Thyroid gland (tissue), 4 donors: ENCODE measurements at regions not wholly inside any gene's neighbourhood (a gene's known extent, or its start where the extent isn't known, plus 50 kb on each side); places are given as distances from the start of the nearest gene placed in this dataset.

ENCODE experiments used
- CTCF ChIP-seq, 6 experiments: fragments of 200-600 bp in 3 of 6; fragments of 450-650 bp in 3 of 6; sonication (generic) in 3 of 6; IDR thresholded peaks; one replicate each; pipeline ENCODE4 v1.5.1; 2016 to 2019; ENCODE audit warnings: antibody characterized with exemption in 6 of 6, mild to moderate bottlenecking in 2 of 6, inconsistent platforms in 1 of 6, moderate library complexity in 1 of 6
- POLR2A ChIP-seq, 2 donors: fragments of 450-650 bp; IDR thresholded peaks; one replicate each; pipeline ENCODE4 v1.6.1; 2017; ENCODE audit warnings: antibody characterized with exemption in 2 of 2, mild to moderate bottlenecking in 2 of 2, moderate library complexity in 1 of 2

GRCh38 chr4:156313497-156313896 is 359.8 kb upstream of the CTSO start:
- no peak for TF ChIP-seq POLR2A (IDR thresholded peaks at IDR 0.05)
- no peak for TF ChIP-seq CTCF (IDR thresholded peaks at IDR 0.05)
